Fibroblast of upper back skin (primary cell): ENCODE measurements at regions not wholly inside any gene's neighbourhood (a gene's known extent, or its start where the extent isn't known, plus 50 kb on each side); places are given as distances from the start of the nearest gene placed in this dataset.

Source experiments
- DNase-seq: peaks from one replicate; pipeline ENCODE4 v3.0.0-alpha.2; 2013

GRCh38 chr3:111314181-111314873 is 227.7 kb upstream of the CD96 start:
- DNase-seq = no peak

GRCh38 chr3:111314898-111315297 is 227.1 kb upstream of the CD96 start:
- DNase-seq = no peak

GRCh38 chr3:111315930-111316587 is 225.9 kb upstream of the CD96 start:
- DNase-seq = peak; percentile 90

GRCh38 chr3:111318289-111318688 is 223.7 kb upstream of the CD96 start:
- no peak for DNase-seq

DNA sequence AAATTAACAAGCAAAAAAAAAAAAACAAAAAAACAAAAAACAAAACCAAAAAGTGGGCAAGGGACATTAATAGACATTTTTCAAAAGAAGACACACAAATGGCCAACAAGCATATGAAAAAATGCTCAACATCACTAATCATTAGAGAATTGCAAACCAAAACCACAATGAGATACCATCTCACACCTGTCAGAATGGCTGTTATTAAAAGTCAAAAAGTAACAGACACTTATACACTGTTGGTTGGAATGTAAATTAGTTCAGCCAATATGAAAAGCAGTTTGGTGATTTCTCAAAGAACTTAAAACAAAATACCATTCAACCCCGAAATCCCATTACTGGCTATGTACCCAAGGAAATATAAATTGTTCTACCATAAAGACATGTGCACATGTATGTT is 222.4 kb upstream of the CD96 start:
- no peak for DNase-seq

DNA sequence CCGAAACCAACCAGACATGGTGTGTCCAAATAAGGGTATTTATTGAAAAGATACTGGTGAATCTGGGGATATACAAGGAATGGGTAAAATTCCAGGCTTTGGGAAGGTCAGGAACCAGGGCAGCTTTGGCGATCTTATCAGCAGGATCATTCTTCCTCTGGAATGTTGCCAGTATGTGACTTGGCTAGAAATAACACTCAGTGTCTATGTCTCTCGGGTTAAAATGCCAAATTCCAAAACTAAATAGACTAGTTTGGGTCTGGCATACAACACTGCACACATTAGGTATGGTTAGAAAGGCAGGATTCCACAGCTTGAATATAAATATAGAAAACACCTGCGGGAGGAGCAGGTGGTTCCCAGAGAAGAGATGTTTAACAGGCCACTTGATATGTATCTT is 220.2 kb upstream of the CD96 start:
- DNase-seq = no peak

DNA sequence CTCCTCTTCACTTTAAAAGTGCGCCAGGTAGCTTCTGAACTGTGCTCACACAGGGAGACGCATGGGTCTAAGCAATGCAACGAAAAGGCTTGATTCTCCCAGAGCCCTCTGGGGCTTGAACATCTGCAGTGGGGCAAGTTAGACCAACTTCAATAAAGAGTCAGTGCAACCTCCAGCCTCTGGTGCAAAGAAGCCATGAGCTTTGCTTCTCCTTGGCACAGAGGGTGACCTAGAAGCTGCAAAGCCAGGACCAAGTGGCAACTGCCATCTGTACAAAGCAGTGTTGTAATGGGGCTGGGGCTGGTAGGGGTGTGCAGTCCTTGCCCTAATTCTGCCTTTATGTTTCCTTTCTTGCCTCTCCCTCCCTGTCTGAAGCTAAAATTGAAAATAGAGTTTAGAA is 219.0 kb upstream of the CD96 start:
- no peak for DNase-seq

DNA sequence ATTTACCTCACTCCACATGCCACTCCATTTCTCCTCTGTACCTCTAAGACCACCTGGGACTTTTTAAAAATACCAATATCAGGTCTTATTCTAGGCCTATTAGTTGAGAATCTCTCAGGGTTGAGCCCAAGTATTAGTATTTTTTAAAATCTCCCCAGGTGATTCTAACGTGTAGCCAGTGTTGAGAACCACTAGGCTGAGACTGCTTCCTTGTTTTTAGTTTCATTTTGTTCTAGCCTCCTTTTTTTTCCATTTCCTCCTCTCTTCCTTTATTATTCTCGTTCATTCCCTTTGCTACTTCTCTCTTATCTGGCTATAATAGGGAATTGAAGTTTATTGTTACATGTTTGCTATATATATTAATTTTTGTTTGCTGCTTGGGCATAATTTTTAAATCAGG is 217.8 kb upstream of the CD96 start:
- no peak for DNase-seq

- no peak for DNase-seq
Observed at GRCh38 chr3:111324645-111325044, 217.4 kb upstream of the CD96 start.

DNA sequence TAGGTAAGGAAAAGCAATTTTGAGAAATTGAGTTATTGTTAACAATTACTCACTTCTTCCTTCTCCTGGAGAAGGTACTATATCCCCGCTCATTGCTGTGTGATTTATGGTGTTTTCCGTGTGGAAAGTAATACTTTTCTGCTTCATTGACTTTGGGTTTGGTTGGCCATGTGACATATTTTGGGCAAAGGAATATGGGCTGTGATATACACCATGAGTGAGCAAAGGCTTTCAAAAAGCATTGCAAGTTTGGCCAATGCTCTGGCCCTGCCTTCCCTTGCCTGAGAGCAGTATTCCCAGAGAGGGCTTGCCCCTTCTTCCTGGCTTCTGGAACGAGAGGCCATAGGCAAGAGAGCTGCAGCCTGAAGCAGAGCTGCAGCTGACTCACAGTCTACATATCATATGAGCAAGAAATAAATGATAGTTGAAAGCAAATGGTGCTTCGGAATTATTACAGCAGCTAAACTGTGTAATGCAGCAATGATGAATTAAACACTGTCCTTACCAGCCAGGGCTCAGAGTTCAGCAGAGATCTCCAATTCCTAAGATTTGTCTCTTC is 216.8 kb upstream of the CD96 start:
- peak; percentile 59 for DNase-seq

- DNase-seq = peak; percentile 94
Observed at GRCh38 chr3:111326144-111326995, 215.6 kb upstream of the CD96 start.

GRCh38 chr3:111331306-111331705 is 210.7 kb upstream of the CD96 start:
- DNase-seq = no peak

DNA sequence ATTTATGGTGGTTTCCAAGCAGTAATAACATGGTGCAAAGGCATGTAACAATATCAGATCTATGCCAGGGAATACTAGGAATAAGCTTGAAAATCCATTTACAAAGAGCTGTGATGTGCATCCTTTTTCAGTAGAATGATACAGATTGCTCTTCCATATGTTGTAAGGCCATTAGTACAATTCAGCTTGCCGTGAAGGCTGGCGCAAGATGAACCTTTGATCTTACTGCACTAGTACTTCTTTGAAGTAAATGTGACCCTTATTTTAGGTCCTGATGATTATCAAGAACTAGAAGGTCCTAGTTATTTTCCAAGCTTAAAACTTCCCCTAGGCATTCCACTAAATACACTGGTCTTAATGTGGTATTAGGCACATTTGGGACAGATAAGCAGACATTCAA is 210.1 kb upstream of the CD96 start:
- no peak for DNase-seq

DNA sequence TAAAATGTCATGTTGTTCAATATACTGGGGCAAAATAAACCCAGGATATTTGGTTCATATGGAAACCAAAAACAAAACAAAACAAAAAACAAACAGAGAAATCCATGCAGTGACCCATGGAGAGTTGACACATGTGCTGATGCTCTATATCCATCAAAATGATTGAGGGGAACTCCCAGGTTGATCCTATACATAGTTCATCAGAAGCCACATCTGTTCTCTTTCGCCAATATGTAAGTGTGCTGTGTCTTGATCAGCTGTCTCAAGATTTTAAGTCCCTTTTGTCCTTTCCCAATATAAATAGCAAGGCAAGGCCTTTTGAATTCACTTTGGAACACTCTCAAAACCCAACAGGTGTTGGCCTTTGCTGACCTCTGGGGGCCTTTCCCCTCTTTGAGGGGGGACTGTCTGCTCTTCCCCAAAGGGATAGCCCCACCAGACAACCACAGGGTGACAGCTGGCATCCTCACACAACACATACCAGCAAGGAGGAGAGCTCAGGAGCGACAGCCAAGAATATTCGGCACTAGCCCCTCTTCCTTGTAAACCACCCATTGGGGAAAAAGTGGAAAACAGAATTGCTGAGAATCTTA is 209.4 kb upstream of the CD96 start:
- DNase-seq = no peak

- peak; percentile 62 for DNase-seq
Observed at GRCh38 chr3:111333642-111334041, 208.4 kb upstream of the CD96 start.

DNA sequence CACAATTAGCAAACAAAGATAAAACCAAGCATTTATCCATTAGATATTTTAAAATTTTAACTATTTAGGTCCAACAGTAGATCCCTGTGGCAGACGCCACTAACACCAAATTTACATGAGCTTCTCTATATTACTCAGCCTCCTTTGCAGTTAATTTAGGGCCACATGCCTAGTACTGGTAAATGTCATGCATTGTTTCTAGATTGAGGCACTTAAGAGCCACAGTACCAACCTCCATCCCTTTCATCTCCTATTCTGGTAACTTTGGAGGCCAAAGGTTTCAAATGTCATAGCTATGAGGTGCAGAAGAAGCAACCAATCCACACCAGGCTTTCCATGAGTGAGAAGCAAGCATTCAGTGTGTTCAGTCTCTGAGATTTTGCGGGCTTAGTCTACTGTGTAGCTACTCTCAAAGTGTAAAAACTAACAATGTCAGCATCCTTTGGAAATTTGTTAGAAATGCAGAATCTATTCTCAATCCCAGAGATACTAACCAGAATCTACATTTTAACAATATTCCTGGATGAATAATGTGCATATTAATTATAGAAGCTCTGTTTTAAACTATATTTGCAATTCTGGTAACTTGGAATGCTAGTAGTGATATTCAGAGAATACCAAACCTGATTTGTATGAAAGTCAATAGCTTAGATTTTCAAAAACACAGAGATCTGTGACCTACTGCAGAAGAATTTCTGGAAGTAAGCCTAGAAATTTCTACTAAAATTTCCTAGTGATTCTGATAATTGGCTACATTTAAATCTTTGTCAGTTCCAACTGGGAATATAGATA is 206.3 kb upstream of the CD96 start:
- peak; percentile 35 for DNase-seq

DNA sequence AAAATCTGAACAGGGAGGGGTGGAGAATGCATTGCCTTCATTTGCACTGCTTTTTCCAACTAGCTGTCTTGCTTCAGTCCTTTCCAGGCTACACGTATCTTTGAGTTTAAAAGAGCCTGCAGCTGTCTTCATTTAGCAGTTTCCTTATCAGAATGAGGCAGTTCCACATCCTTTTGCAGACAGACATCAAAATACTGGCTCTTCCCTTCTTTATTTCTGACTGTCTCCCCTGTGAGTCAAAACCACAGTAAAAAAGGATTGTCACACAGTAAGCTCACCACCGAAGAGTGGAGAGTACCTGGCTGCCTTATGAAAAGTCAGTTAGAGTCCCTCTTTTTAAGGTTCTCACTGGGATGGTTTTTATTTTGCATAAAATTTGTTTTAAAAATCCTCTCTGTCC is 205.5 kb upstream of the CD96 start:
- DNase-seq = peak; percentile 32

- peak; percentile 87 for DNase-seq
Observed at GRCh38 chr3:111338059-111338698, 203.8 kb upstream of the CD96 start.

GRCh38 chr3:111339017-111339416 is 203.0 kb upstream of the CD96 start:
- DNase-seq = no peak

- no peak for DNase-seq
Observed at GRCh38 chr3:111351334-111351733, 190.7 kb upstream of the CD96 start.

GRCh38 chr3:111352585-111352984 is 189.4 kb upstream of the CD96 start:
- DNase-seq = peak; percentile 52
